DMS153 treated with DMSO at 0.1 percent for 48 hours (cell line): ENCODE measurements at regions not wholly inside any gene's neighbourhood (a gene's known extent, or its start where the extent isn't known, plus 50 kb on each side); places are given as distances from the start of the nearest gene placed in this dataset.
"Not testable (repeated sequence)": the region's sequence is repeated elsewhere in the genome, so short reads cannot be mapped to it uniquely, and the experiment has no call there.

ENCODE experiments used
- DNase-seq: peaks from one replicate; lab custom pipeline; 2025; ENCODE audit not compliant: unreplicated experiment; lab: John Stamatoyannopoulos, UW

DNA sequence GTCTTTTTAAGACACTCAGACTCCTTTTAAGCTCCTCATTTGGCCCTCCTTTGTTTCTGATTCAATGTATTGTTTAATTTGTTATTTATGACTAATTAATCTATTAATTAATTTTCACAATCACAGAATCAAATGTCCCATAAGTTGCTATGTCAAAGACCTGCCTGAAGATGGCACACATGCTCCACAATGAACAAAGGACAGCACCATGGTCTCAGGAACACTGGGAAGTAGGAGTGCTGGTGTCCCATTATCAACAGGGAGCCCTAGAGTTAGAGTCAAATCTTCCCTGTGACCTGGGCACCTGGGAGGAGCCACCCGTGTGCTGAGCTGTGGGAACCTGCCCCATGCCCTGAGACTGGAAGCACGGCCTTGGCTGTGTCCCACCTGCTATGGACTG lies 1164.3 kb downstream of the RPIA start:
- not testable (repeated sequence) for DNase-seq

DNA sequence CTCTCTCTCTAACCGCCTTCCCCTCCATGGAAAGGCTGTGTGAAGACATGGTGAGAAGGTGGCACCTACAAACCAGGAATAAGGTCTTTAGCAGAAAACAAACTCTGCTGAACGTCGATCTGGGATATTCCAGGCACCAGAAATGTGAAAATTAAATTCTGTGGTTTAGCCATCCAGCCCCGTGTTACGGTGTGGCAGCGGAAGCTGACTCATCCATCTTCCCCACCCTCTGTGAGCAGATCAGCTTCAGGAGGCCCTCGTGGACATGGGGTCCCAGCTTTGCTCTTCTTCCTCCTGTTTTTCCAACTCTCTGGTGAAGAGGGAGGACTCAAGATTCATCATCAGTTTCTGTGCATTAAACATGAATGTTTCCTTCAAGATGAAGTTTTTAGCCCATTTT lies 1164.8 kb downstream of the RPIA start:
- not testable (repeated sequence) for DNase-seq

DNA sequence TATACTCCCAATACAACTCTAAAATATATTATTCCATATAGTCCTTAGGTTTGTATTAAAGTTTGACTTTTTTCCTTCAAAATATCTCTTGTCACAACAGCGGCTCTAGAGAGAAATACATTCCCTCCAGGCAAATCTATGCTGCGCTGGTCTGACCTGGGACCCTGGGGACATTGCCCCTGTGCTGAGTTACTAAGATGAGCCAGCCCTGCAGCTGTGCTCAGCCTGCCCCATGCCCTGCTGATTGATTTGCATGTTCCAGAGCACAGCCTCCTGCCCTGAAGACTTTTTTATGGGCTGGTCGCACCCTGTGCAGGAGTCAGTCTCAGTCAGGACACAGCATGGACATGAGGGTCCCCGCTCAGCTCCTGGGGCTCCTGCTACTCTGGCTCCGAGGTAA lies 1170.7 kb downstream of the RPIA start:
- not testable (repeated sequence) for DNase-seq

DNA sequence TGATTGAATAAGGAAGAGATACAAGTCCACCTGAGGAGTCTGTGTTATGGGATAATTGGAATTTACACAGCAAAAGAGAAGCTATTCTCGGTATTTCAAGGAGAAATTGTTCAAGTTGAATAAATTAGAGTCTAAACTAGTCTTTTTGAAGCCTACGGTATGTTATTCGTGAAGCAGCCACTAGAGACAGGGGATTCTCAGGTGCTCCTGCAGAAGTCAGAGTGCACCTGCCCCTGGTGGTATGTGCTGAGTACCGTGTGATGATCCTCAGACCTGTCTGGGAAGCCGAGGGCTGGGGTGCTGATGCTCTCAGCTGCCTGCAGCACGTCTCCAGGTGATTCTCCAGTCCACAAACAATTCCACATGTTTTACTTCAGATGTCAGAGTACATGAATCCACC lies 1171.7 kb downstream of the RPIA start:
- DNase-seq = not testable (repeated sequence)

DNA sequence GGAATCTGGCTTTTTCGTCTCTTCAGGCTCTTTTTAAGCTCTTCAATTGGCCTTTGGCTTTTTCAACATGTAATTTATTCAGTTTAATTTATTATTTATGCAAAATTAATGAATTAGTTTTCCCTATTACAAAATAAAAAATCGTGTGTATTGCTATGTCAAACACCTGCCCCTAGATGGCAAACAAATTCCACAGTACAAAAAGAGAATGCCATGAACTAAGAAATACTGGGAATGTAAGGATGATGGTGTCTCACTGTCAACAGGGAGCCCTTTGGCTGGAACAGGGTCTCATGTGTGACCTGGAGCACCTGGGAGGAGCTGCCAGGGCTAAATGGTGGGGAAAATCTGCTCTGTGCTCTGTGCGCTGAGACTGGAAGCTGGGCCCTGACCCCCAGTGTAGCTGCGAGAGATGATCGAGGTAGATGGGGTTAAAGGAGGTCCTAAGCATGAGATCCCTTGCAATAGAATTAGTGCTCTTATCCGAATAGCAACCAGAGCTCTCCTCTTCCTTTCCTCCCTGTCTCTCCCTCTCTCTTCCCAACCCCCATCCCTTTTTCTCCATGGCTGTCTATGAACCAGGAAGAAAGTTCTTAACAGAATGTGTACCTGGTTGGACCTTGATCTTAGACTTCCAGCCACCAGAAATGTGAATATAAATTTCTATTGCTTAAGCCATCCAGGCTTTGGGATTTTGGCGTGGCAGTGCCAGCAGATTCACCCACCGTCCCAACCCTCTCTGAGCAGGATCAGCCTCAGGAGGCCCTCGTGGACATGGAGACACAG lies 1183.5 kb downstream of the RPIA start:
- DNase-seq = not testable (repeated sequence)

DNA sequence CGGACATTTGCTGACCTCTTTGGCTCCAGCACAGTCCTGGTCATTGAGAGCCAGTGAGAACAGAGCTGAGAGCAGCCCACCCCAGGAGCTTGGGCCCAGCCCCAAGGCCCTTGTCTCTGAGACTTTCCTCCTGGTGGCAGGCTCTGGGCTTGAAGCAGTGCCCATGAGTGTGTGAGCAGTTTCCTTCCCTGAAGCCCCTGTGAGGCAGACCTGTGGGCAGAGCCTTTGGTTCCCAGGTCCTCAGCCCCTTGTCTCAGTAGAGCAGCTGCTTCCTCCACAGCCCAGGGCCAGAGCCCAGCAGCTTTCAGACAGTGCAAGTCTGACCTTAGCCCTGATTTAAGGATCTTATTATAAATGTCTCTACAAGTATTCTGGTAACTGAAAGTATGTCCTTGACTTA lies 1185.0 kb downstream of the RPIA start:
- not testable (repeated sequence) for DNase-seq

DNA sequence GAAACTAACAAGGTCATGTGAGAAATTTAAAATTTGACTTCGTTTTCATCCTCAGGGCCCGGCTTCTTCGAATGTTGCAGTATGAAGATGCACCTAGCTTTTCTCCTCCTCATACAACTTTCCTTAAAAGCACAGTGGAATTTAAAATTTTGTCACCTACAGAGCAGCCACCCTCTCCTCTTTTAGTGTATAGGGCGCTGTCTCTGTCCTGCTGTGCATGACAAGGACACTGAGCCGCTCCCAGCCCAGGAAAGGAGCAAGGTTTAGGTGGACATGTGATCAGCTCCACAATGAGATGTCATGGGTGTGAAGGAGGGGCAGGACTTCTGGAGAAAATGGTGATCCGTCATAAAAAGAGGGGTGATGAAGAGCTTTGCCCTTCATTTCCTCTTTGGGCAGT lies 1185.4 kb downstream of the RPIA start:
- DNase-seq = not testable (repeated sequence)

DNA sequence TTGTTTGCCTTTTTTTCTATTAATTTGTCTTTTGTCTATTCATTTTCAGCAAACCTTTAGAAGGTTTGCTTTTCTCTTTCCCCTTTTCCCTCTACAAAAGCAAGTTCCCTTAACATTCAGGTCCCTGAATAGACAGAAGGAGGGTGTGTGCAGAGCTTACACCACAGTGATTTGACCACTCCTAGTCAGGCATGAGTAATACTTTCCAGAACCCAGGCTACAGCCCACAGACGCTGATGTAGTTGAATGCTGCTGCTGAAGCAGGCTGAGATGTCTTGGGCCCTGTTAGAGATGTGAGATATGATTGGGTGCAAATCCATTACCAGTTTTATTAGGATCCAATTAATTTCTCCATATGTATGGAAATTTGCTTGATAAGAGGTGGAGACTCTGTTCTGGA lies 1191.4 kb downstream of the RPIA start:
- DNase-seq = not testable (repeated sequence)

DNA sequence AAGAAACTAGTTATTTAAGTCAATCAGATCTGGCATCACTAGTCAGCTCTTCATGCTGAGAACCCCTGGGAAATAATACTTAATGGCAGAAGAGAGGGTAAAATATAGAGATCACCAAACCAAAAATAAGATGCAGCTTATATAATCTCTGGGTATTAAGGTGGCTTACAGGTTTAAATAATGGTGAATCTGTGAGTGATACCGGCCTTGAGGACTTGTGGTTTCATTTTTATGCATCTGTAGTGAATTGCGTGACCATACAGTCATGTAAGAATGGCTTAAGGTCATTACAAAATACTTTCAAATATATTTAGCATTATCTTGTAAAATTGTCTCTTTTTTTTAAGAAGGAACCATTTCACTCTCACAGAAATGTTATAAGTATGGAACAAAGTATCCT lies 1192.2 kb downstream of the RPIA start:
- DNase-seq = not testable (repeated sequence)

DNA sequence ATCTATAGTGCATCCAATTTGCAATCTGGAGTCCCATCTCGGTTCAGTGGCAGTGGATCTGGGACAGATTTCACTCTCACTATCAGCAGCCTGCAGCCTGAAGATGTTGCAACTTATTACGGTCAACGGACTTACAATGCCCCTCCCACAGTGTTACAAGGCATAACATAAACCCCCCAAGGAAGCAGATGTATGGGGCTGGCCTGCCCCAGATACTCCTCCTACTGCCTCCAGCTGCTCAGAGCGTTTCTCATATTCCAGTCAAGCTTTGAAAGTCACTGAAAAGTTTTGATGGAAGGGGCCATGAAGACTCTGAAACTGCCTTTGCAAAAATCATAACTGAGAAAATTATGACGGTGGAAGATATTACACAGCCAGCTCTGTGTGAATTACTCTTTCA lies 1193.6 kb downstream of the RPIA start:
- not testable (repeated sequence) for DNase-seq

DNA sequence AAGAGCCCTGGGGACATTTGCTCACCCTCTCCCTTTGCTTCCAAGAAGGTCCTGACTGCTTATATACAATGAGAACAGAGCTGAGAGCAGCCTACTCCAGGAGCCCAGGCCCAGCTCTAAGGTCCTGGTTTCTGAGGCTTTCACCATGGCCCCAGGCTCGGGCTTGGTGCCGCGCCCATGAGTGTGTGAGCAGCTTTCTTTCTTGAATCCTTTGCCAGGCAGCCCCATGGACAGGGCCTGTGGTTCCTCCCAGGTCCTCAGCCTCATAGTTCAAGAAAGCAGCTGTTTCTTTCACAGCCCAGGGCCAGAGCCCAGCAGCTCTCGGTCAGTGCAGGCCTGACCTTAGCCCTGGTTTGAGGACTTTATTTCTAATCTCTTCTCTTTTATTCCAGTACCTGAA lies 1197.2 kb downstream of the RPIA start:
- DNase-seq = not testable (repeated sequence)

DNA sequence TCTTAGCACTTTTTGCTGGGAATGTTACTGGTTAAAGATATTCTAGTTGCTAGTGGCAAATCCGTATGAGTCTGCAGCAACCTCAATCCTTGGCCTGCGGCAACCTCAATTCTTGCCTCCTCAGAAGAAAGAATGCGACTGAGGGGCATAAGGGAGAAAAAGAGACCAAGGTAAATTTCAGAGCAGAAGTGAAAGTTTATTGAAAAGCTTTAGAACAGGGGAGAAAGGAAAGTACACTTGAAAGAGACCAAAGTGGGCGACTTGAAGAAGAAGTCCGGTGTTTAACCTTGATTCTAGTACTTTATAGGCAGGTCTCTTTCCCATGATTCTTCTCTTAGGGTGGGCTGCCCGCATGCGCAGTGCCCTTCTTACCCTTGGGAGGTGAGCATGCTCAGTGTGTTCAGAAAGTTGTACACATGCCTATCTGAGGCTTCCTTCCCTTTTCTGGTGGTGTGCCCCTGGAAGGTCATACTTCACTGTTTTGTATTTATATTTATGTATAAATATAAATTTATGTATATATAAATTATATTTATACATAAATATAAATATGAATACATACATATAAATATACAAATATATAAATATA lies 1198.8 kb downstream of the RPIA start:
- DNase-seq = not testable (repeated sequence)

DNA sequence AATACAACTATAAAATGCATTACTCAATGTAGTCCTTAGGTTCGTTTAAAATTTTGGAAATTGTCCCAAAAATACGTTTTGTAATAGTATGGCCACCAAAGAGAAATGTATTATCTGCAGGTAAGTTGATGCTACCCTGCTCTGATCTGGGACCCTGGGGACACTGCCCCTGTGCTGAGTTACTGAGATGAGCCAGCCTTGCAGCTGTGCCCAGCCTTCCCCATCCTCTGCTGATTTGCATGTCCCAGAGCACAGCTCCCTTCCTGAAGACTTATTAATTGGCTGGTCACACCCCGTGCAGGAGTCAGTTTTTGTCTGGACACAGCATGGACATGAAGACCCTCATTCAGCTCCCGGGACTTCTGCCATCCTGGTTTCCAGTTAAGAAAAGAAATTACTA lies 1203.5 kb downstream of the RPIA start:
- DNase-seq = not testable (repeated sequence)

DNA sequence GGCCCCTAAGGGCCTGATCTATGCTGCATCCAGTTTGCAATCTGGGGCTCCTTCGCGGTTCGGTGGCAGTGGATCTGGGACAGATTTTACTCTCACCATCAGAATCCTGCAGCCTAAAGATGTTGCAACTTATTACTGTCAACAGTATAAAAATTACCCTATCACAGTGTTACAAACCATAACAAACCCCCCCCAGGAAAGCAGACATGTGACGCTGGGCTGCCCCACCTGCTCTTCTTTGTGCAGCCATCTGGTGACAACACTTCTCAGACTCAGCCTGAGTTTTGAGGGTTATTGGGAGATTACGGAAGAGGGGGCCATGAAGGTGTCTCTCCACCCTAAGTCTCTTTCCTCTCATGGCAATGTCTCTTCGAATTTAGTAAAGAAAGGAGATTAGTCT lies 1204.2 kb downstream of the RPIA start:
- DNase-seq = not testable (repeated sequence)

DNA sequence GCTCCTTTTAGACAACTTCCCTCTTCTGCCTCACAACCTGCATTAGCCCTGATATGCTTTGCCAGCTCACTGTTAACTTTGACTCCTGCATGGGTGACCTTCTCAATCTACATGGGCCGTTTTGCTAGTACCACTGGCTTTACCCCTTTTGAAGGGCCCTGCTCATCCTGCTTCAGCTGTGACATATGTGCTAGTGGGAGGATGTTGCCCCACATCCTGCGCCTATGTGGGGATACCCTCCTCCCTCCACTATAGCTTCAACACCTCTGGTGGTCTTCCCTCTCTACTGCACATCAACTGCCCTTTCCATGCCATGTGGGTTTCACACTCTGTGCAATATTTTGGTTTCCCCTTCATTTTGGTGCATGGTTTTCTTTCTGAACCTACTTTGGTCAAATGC lies 1235.5 kb downstream of the RPIA start:
- DNase-seq = not testable (repeated sequence)

DNA sequence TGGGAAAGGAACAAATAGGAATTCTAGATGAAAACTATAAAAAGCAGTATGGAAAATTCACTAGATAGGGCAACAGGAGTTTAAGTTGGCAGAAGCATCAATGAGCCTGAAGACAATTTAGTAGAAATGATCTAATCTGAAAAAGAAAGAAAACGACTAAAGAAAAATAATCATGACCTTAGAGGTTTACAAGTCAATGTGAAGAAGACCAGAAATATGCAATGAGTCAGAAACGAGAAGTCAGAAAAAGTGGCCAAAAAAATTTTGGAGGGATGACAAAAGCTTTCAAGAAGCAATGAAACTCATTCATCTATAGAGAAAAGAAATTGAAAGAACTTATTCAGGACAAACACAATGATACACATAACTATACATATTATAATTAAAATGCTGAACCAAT lies 1244.0 kb downstream of the RPIA start:
- not testable (repeated sequence) for DNase-seq

DNA sequence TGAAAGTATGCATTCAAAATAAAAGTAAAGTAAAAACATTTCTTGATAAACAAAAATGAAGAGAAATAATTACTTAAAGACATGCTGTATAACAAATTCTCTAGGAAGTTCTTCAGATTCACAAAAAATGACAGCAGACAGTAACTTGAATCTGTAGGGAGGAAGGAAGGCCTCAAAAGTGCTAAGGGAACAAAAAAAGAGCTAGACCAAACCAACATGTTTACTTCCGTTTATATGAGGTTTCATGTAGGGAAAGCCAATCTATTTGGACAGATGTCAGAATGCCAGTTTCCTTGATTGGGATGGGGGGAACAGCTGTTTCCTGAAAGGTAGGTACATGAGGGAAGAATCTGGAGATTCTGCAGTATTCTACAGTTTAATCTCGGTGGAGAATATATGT lies 1244.5 kb downstream of the RPIA start:
- not testable (repeated sequence) for DNase-seq

DNA sequence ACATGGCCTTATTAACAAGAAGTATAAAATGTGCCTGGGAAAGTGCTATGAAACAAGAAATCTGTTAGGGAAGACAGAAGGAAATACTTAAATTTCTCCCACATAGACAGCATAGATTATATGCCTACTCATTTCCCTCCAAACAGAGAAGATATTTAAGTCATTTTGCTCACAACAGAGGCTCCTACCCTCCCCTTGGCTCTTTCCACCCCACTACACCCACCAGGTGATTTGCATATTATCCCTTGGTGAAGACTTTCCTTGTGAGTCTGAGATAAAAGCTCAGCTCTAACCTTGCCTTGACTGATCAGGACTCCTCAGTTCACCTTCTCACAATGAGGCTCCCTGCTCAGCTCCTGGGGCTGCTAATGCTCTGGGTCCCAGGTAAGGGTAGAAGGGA lies 1245.1 kb downstream of the RPIA start:
- DNase-seq = not testable (repeated sequence)

DNA sequence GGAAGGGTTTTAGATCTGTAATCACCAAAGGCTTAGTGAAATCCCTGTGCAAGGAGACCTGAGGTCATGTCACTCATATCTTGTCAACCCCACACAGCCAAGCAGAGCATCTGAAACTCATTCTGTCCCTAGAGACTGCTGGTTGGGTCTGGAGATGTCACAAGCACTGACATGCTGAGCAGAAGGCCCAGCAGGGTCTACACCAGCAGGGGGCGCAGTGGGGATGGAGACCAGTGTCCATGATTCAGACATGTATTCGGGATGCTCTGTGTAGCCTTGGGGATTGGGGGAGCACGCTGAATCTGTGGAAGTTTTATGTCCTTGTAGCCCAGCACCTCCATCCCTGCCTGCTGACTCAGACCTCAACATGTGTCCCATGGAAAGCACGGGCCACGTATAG lies 1247.3 kb downstream of the RPIA start:
- not testable (repeated sequence) for DNase-seq

DNA sequence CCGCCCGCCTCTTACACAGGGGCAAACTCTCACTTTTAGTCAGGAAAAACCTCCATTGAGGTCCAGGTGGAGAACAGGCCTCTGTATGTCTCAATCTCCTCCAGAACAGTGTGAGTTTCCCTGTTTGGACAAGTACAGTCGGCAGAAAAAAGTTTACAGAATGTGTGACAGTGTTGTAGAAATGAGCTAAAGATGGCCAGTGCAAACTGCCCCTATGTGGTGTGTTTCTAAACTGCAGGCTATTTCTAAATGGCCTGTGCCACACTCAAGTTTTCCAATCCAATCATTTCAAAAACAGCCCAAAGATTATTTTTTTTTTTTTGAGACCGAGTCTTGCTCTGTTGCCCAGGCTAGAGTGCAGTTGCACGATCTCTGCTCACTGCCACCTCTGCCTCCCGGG lies 1252.8 kb downstream of the RPIA start:
- not testable (repeated sequence) for DNase-seq

DNA sequence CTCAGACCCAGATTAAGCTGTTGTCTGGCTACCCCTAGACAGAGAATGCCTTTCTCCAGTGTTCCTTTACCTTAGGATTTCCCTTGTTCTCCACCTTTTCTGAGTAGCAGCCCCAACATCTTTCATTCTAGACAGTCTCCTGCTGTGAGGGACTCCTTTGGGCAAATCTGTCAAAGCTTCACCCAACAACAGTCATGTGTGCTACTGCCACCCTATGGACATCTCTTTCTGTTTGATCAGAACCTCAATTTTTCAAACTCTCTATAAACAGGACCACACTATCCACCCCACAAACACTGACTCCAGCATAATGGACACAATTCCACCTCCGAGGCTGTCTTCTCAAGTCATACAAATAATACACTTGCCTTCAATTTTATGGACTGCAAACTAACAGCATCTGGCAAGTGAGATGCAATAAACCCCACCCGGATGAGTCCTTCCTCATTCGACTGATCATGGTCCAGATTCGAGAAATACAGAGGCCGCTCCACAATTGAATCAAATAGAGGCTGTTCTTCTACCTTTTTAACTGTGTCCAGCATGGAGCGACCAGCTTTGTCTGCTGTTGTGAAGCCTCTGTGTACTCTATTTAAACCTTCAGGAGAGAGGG lies 1253.6 kb downstream of the RPIA start:
- DNase-seq = not testable (repeated sequence)

DNA sequence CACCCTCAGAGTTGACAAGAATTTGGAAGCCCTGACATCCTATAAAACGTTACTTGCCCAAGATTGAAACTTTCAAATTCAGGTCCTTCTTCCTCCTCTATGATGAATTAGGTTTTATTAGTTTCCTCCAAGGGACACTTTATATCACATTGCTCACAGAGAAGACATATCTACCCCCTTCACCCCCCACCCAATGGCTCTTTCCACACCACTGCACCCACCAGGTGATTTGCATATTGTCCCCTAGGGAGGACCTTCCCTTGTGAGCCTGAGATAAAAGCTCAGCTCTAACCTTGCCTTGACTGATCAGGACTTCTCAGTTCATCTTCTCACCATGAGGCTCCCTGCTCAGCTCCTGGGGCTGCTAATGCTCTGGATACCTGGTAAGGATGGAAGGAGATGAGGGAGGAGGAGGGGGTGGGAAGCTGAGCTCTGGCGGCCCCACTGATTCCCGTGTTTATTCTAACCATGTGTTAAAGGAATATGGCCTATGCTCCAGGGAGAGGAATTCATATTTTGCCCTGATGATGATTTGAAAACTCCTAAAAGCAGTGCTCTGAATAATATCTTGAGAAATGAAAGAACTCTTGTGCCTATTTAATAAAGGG lies 1255.8 kb downstream of the RPIA start:
- DNase-seq = not testable (repeated sequence)
